PC-3 (cell line): ENCODE measurements at regions not wholly inside any gene's neighbourhood (a gene's known extent, or its start where the extent isn't known, plus 50 kb on each side); places are given as distances from the start of the nearest gene placed in this dataset.

Experiments used
- ATAC-seq: fragments of 200-7000 bp; cut with Tn5 transposase; 2 replicates; pipeline ENCODE4 v1.9.1; 2020; ENCODE audit warnings: mild to moderate bottlenecking, moderate library complexity
- BruUV-seq: library from RNA; stranded (reverse); fragments of 400-500 nt; replicated peaks from 2 replicates; lab custom pipeline; 2021; lab: Mats Ljungman, UMichigan
- CTCF ChIA-PET: fragments of 300-600 bp; sonication (Branson Sonifier 250); formaldehyde crosslinking; loops from one replicate; lab custom pipeline; 2022; ENCODE audit warnings: antibody characterized with exemption; lab: Charles Lee
- POLR2A ChIA-PET: fragments of 300-600 bp; sonication (Branson Sonifier 250); formaldehyde crosslinking; loops from one replicate; lab custom pipeline; 2022; ENCODE audit warnings: antibody characterized with exemption; ENCODE audit not compliant: unreplicated experiment; lab: Charles Lee
- DNase-seq: peaks from one replicate; pipeline ENCODE4 v3.0.0-alpha.2; 2015
- H2AFZ ChIP-seq: fragments of 300-600 bp; sonication (generic); 2 replicates; pipeline ENCODE4 v1.6.0; 2016; ENCODE audit warnings: antibody characterized with exemption, low read length
- H3F3A ChIP-seq: fragments of 300-600 bp; sonication (generic); one replicate; pipeline ENCODE4 v1.6.0; 2017; ENCODE audit warnings: antibody characterized with exemption, low read length, control low read depth, mild to moderate bottlenecking; ENCODE audit not compliant: unreplicated experiment
- H3K27ac ChIP-seq: fragments of 300-600 bp; sonication (generic); 2 replicates; pipeline ENCODE4 v1.5.1; 2016; ENCODE audit warnings: mild to moderate bottlenecking, low read length
- H3K27me3 ChIP-seq: fragments of 300-600 bp; sonication (generic); 2 replicates; pipeline ENCODE4 v1.6.1; 2016; ENCODE audit warnings: low read length, mixed read lengths
- H3K36me3 ChIP-seq: fragments of 300-600 bp; sonication (generic); 2 replicates; pipeline ENCODE4 v1.6.1; 2016; ENCODE audit warnings: low read depth, mixed run types, low read length, mixed read lengths
- H3K4me1 ChIP-seq: fragments of 300-600 bp; sonication (generic); 2 replicates; pipeline ENCODE4 v1.5.1; 2016; ENCODE audit warnings: low read length; ENCODE audit not compliant: insufficient read depth
- H3K4me2 ChIP-seq: fragments of 300-600 bp; sonication (generic); 2 replicates; pipeline ENCODE4 v1.6.0; 2016; ENCODE audit warnings: low read length
- H3K4me3 ChIP-seq: fragments of 300-600 bp; sonication (generic); 2 replicates; pipeline ENCODE4 v1.5.1; 2016; ENCODE audit warnings: mild to moderate bottlenecking, low read length, mixed read lengths
- H3K79me2 ChIP-seq: fragments of 300-600 bp; sonication (generic); 2 replicates; pipeline ENCODE4 v1.6.1; 2017; ENCODE audit warnings: low read length, mixed read lengths
- H3K9ac ChIP-seq: fragments of 300-600 bp; sonication (generic); 2 replicates; pipeline ENCODE4 v1.6.0; 2016; ENCODE audit warnings: mild to moderate bottlenecking, low read length
- H3K9me2 ChIP-seq: fragments of 300-600 bp; sonication (generic); replicated peaks from 2 replicates; pipeline ENCODE4 v1.6.1; 2016; ENCODE audit warnings: mixed run types, low read length, mixed read lengths
- H3K9me3 ChIP-seq: fragments of 300-600 bp; sonication (generic); 2 replicates; pipeline ENCODE4 v1.6.1; 2016; ENCODE audit warnings: low read length, mixed read lengths
- H4K20me1 ChIP-seq: fragments of 300-600 bp; sonication (generic); 2 replicates; pipeline ENCODE4 v1.6.1; 2016; ENCODE audit warnings: low read length, mixed read lengths
- CTCF ChIP-seq: fragments of 300-600 bp; sonication (generic); conservative IDR thresholded peaks from 2 replicates; pipeline ENCODE4 v1.5.1; 2017; ENCODE audit warnings: antibody characterized with exemption, low read depth, mild to moderate bottlenecking, low read length
- EZH2 ChIP-seq: fragments of 300-600 bp; sonication (generic); IDR thresholded peaks from one replicate; pipeline ENCODE4 v1.6.1; 2017; ENCODE audit warnings: antibody characterized with exemption, mild to moderate bottlenecking, low read length; ENCODE audit not compliant: unreplicated experiment
- EZH2phosphoT487 ChIP-seq: fragments of 300-600 bp; sonication (generic); IDR thresholded peaks from 2 replicates; pipeline ENCODE4 v1.6.1; 2018; ENCODE audit warnings: mild to moderate bottlenecking, antibody characterized with exemption, low read length, borderline replicate concordance
- intact Hi-C: fragments of 100-400 bp; cut with micrococcal nuclease; formaldehyde crosslinking; loops from 2 replicates; pipeline ENCODE4 v1.9.0; 2023

- no peaks in the 10 kb centered on the region for H3K9me3 ChIP-seq
- ChIA-PET CTCF (no interaction called here), POLR2A (no interaction called here)
- no peaks in the 10 kb centered on the region for H3F3A ChIP-seq
- no TSS peak for BruUV-seq
- no peaks in the 10 kb centered on the region for H3K36me3 ChIP-seq
- H3K9me2 ChIP-seq: no peaks in the 10 kb centered on the region
- ATAC-seq (no peak), DNase-seq (no peak)
- H3K4me3 ChIP-seq: no peak overlapping the region
- H2AFZ ChIP-seq: no peak overlapping the region
- no peak overlapping the region for H3K4me2 ChIP-seq
- no peak overlapping the region for H3K9ac ChIP-seq
- H4K20me1 ChIP-seq: no peaks in the 10 kb centered on the region
- H3K27ac ChIP-seq: no peak overlapping the region
- no peak for TF ChIP-seq EZH2phosphoT487
- no peak for TF ChIP-seq CTCF
- TF ChIP-seq EZH2: no peak
- H3K4me1 ChIP-seq: peaks cover 12% of the 10 kb centered on the region
- H3K27me3 ChIP-seq: no peaks in the 10 kb centered on the region
- H3K79me2 ChIP-seq: no peaks in the 10 kb centered on the region
- intact Hi-C loops: no loop called here
Observed at GRCh38 chr5:61801174-61801573, 469.1 kb downstream of the ZSWIM6 start.

GRCh38 chr5:61802456-61802855 lies 470.4 kb downstream of the ZSWIM6 start:
- Histone ChIP-seq H3K9ac (no peak overlapping the region), H3K4me2 (no peak overlapping the region), H4K20me1 (no peaks in the 10 kb centered on the region), H3K36me3 (no peaks in the 10 kb centered on the region), H3F3A (no peaks in the 10 kb centered on the region), H3K9me3 (no peaks in the 10 kb centered on the region), H3K4me1 (peaks cover 12% of the 10 kb centered on the region), H3K4me3 (no peak overlapping the region), H3K9me2 (no peaks in the 10 kb centered on the region), H3K79me2 (no peaks in the 10 kb centered on the region), H3K27ac (no peak overlapping the region), H2AFZ (no peak overlapping the region), H3K27me3 (no peaks in the 10 kb centered on the region)
- DNase-seq (no peak), ATAC-seq (no peak)
- no peak for TF ChIP-seq EZH2
- no peak for TF ChIP-seq CTCF
- no peak for TF ChIP-seq EZH2phosphoT487
- BruUV-seq: no TSS peak
- ChIA-PET CTCF (no interaction called here), POLR2A (no interaction called here)
- intact Hi-C loops: no loop called here

GRCh38 chr5:61805101-61805500 lies 473.0 kb downstream of the ZSWIM6 start:
- POLR2A ChIA-PET: no interaction called here
- Histone ChIP-seq H3F3A (no peaks in the 10 kb centered on the region), H3K9ac (no peak overlapping the region), H3K4me1 (peaks cover 12% of the 10 kb centered on the region), H2AFZ (no peak overlapping the region), H3K79me2 (no peaks in the 10 kb centered on the region), H3K27ac (no peak overlapping the region), H3K9me3 (no peaks in the 10 kb centered on the region), H3K36me3 (no peaks in the 10 kb centered on the region), H4K20me1 (no peaks in the 10 kb centered on the region), H3K9me2 (no peaks in the 10 kb centered on the region), H3K4me3 (no peak overlapping the region), H3K27me3 (no peaks in the 10 kb centered on the region), H3K4me2 (peak overlapping the region; percentile 46; the same call in 1 of the 2 replicates)
- intact Hi-C loops: no loop called here
- DNase-seq (peak; percentile 71), ATAC-seq (peak; percentile 69)
- TF ChIP-seq EZH2 (no peak), EZH2phosphoT487 (no peak), CTCF (no peak)
- CTCF ChIA-PET: no interaction called here
- BruUV-seq: no TSS peak
